H1 (cell line): ENCODE measurements at regions not wholly inside any gene's neighbourhood (a gene's known extent, or its start where the extent isn't known, plus 50 kb on each side); places are given as distances from the start of the nearest gene placed in this dataset.

Experiments used
- CTCF ChIA-PET: fragments of 300-600 bp; sonication (Branson Sonifier 250); formaldehyde crosslinking; loops from one replicate; lab custom pipeline; 2021; ENCODE audit not compliant: partially characterized antibody; lab: Charles Lee
- POLR2A ChIA-PET: fragments of 300-600 bp; sonication (Branson Sonifier 250); formaldehyde crosslinking; loops from one replicate; lab custom pipeline; 2021; ENCODE audit warnings: inconsistent platforms; ENCODE audit not compliant: partially characterized antibody; lab: Charles Lee
- DNase-seq, 2 experiments: peaks; one replicate each; pipeline versions ENCODE4 v3.0.0 to v3.0.0-alpha.2; 2010 to 2022; ENCODE audit warnings: low spot score in 2 of 2, low read depth in 1 of 2, mixed read lengths in 1 of 2
- FAIRE-seq: peaks from 2 replicates; lab custom pipeline; 2011; peaks lifted over from hg19 to GRCh38; lab: Jason Lieb, UNC
- H2AFZ ChIP-seq: 2 replicates; pipeline ENCODE4 v1.8.1; 2012; ENCODE audit warnings: low read length, inconsistent platforms
- H2AK5ac ChIP-seq: 2 replicates; pipeline ENCODE4 v1.6.1; 2013; ENCODE audit warnings: low read depth, low read length
- H2BK120ac ChIP-seq: replicated peaks from 2 replicates; pipeline ENCODE3; 2013; ENCODE audit warnings: low read depth, low read length, inconsistent platforms
- H2BK12ac ChIP-seq: 2 replicates; pipeline ENCODE4 v1.6.1; 2013; ENCODE audit warnings: low read depth, low read length
- H2BK15ac ChIP-seq: 2 replicates; pipeline ENCODE4 v1.6.1; 2013; ENCODE audit warnings: low read length
- H2BK20ac ChIP-seq: 2 replicates; pipeline ENCODE4 v1.6.1; 2013; ENCODE audit warnings: low read length
- H2BK5ac ChIP-seq: 2 replicates; pipeline ENCODE4 v1.6.1; 2013; ENCODE audit warnings: low read depth, low read length
- H3K14ac ChIP-seq: 2 replicates; pipeline ENCODE4 v1.6.1; 2013; ENCODE audit warnings: inconsistent platforms; ENCODE audit not compliant: insufficient read length
- H3K18ac ChIP-seq: 2 replicates; pipeline ENCODE4 v1.6.1; 2013; ENCODE audit warnings: low read length; ENCODE audit errors: extremely low read depth
- H3K23ac ChIP-seq: 2 replicates; pipeline ENCODE4 v1.6.1; 2013; ENCODE audit warnings: inconsistent platforms; ENCODE audit not compliant: insufficient read length
- H3K23me2 ChIP-seq: 2 replicates; pipeline ENCODE4 v1.6.1; 2013; ENCODE audit warnings: low read depth, low read length
- H3K27ac ChIP-seq: 2 replicates; pipeline ENCODE4 v1.6.1; 2011; ENCODE audit warnings: low read depth, low read length, inconsistent platforms
- H3K27me3 ChIP-seq, 4 experiments: replicated peaks in 1 of 4; 1 replicate in 1 of 4; 2 replicates in 3 of 4; pipeline versions ENCODE4 v1.6.1 to v1.8.1; 2011 to 2013; ENCODE audit warnings: low read length in 3 of 4, mild to moderate bottlenecking in 3 of 4, inconsistent platforms in 2 of 4, mixed read lengths in 2 of 4, moderate library complexity in 1 of 4; ENCODE audit not compliant: control insufficient read depth in 3 of 4, insufficient read depth in 3 of 4; ENCODE audit errors: extremely low read depth in 1 of 4
- H3K36me3 ChIP-seq, 4 experiments: 2 replicates each; pipeline versions ENCODE4 v1.6.1 to v1.8.1; 2011 to 2013; ENCODE audit warnings: mild to moderate bottlenecking in 4 of 4, low read length in 3 of 4, moderate library complexity in 2 of 4, control low read depth in 1 of 4, inconsistent platforms in 1 of 4; ENCODE audit not compliant: insufficient read depth in 4 of 4, control insufficient read depth in 2 of 4
- H3K4ac ChIP-seq: replicated peaks from 2 replicates; pipeline ENCODE3; 2013; ENCODE audit warnings: low read length, low read depth, mixed read lengths, inconsistent platforms; ENCODE audit not compliant: insufficient read length
- H3K4me1 ChIP-seq, 4 experiments: replicated peaks in 1 of 4; 1 replicate in 1 of 4; 2 replicates in 3 of 4; pipeline versions ENCODE4 v1.6.1 to v1.8.1; 2011 to 2013; ENCODE audit warnings: low read length in 3 of 4, inconsistent platforms in 2 of 4, mixed read lengths in 1 of 4; ENCODE audit not compliant: insufficient read depth in 4 of 4, control insufficient read depth in 3 of 4
- H3K4me2 ChIP-seq, 2 experiments: 2 replicates each; pipeline versions ENCODE4 v1.6.1 to v1.8.1; 2011 to 2013; ENCODE audit warnings: low read depth in 2 of 2, low read length in 2 of 2, control low read depth in 1 of 2, inconsistent platforms in 1 of 2, mild to moderate bottlenecking in 1 of 2; ENCODE audit not compliant: insufficient read depth in 1 of 2
- H3K4me3 ChIP-seq, 4 experiments: fragments of 200-600, 300-600 bp in 1 of 4; sonication (generic), shearing (Covaris generic), sonication (Bioruptor Twin) in 1 of 4; 2 replicates each; pipeline versions ENCODE4 v1.5.1 to v1.8.1; 2011 to 2016; ENCODE audit warnings: low read length in 4 of 4, low read depth in 3 of 4, control low read depth in 2 of 4, inconsistent platforms in 2 of 4, mild to moderate bottlenecking in 2 of 4, mixed read lengths in 1 of 4, moderate library complexity in 1 of 4; ENCODE audit not compliant: insufficient read depth in 2 of 4; ENCODE audit errors: extremely low read depth in 1 of 4
- H3K56ac ChIP-seq: replicated peaks from 2 replicates; pipeline ENCODE3; 2013; ENCODE audit warnings: low read depth, mild to moderate bottlenecking, mixed read lengths, low read length, inconsistent platforms; ENCODE audit not compliant: insufficient read length
- H3K79me1 ChIP-seq: 2 replicates; pipeline ENCODE4 v1.6.1; 2013; ENCODE audit warnings: low read depth, low read length, control low read depth
- H3K79me2 ChIP-seq, 2 experiments: 2 replicates each; pipeline versions ENCODE4 v1.6.1 to v1.8.1; 2012 to 2013; ENCODE audit warnings: low read length in 2 of 2, mild to moderate bottlenecking in 2 of 2, inconsistent platforms in 1 of 2; ENCODE audit not compliant: insufficient read depth in 2 of 2, control insufficient read depth in 1 of 2
- H3K9ac ChIP-seq, 4 experiments: replicated peaks in 1 of 4; 1 replicate in 1 of 4; 2 replicates in 3 of 4; pipeline versions ENCODE4 v1.6.1 to v1.8.1; 2011 to 2013; ENCODE audit warnings: low read depth in 3 of 4, low read length in 3 of 4, control low read depth in 2 of 4, mild to moderate bottlenecking in 2 of 4, moderate library complexity in 2 of 4, inconsistent platforms in 1 of 4; ENCODE audit errors: extremely low read depth in 1 of 4
- H3K9me3 ChIP-seq, 2 experiments: 2 replicates each; pipeline versions ENCODE4 v1.6.1 to v1.8.1; 2012 to 2013; ENCODE audit warnings: mild to moderate bottlenecking in 2 of 2, moderate library complexity in 2 of 2, control low read depth in 1 of 2, inconsistent platforms in 1 of 2, low read depth in 1 of 2, low read length in 1 of 2, mixed read lengths in 1 of 2; ENCODE audit not compliant: insufficient read depth in 2 of 2
- H4K20me1 ChIP-seq, 2 experiments: replicated peaks in 1 of 2; 2 replicates each; pipeline versions ENCODE3 to v1.8.1; 2011 to 2013; ENCODE audit warnings: inconsistent platforms in 2 of 2, low read length in 2 of 2, mild to moderate bottlenecking in 1 of 2; ENCODE audit not compliant: insufficient read depth in 2 of 2, control insufficient read depth in 1 of 2
- H4K5ac ChIP-seq: 2 replicates; pipeline ENCODE4 v1.6.1; 2013; ENCODE audit warnings: low read length, low read depth, mixed read lengths, inconsistent platforms; ENCODE audit not compliant: insufficient read length
- H4K8ac ChIP-seq: 2 replicates; pipeline ENCODE4 v1.8.0; 2013; ENCODE audit warnings: mild to moderate bottlenecking, moderate library complexity, low read length, inconsistent platforms; ENCODE audit not compliant: insufficient read depth; ENCODE audit errors: extremely low read depth
- H4K91ac ChIP-seq: replicated peaks from 2 replicates; pipeline ENCODE3; 2013; ENCODE audit warnings: low read length, mixed read lengths, inconsistent platforms; ENCODE audit not compliant: insufficient read length
- SP4 ChIP-seq: IDR thresholded peaks from 2 replicates; pipeline ENCODE4 v1.6.1; 2012; ENCODE audit warnings: low read length, inconsistent platforms
- TCF12 ChIP-seq: IDR thresholded peaks from 2 replicates; pipeline ENCODE4 v1.6.1; 2011; ENCODE audit warnings: low read depth, mild to moderate bottlenecking, low read length
- WGBS, 2 experiments: shearing (Covaris generic) in 1 of 2; methylation state at CpG; one replicate each; pipeline versions ENCODE4 v1.1.6 to v1.1.7; 2013 to 2015; ENCODE audit warnings: low lambda C conversion rate in 2 of 2, mixed read lengths in 2 of 2, inconsistent platforms in 1 of 2, low coverage in 1 of 2, missing lambda C conversion rate in 1 of 2; ENCODE audit not compliant: insufficient replicate concordance in 2 of 2, insufficient coverage in 1 of 2, insufficient read length in 1 of 2; ENCODE audit errors: extremely low coverage in 1 of 2, missing lambda C conversion rate in 1 of 2; 5-methylcytosine and 5-hydroxymethylcytosine counted together

- POLR2A ChIA-PET: no interaction called here
These were observed 895.7 kb downstream of the TBC1D22A start for GRCh38 chr22:47658182-47658581.

More at GRCh38 chr22:47658182-47658581, 895.7 kb downstream of the TBC1D22A start:
- no peak overlapping the region for H4K91ac ChIP-seq
- 92% methylated on average over 5 of the region's 5 CpGs; no CpG with 5 or more reads in 1 of the 2 experiments for WGBS, 2 experiments
- H3K4ac ChIP-seq: no peak overlapping the region
- no peak overlapping the region for H3K14ac ChIP-seq
- no peak overlapping the region for H4K8ac ChIP-seq
- no peaks in the 10 kb centered on the region for H4K20me1 ChIP-seq
- FAIRE-seq (no peak), DNase-seq (no peak)
- TF ChIP-seq TCF12: no peak
- TF ChIP-seq SP4: no peak
- peaks cover 9% of the 10 kb centered on the region; the same call in 1 of the 2 replicates for H3K23me2 ChIP-seq
- CTCF ChIA-PET: no interaction called here
- no peak overlapping the region for H3K18ac ChIP-seq
- no peak overlapping the region for H3K4me3 ChIP-seq
- H3K79me1 ChIP-seq: no peaks in the 10 kb centered on the region
- no peaks in the 10 kb centered on the region for H3K79me2 ChIP-seq
- H3K56ac ChIP-seq: no peak overlapping the region
- H4K5ac ChIP-seq: no peak overlapping the region
- H2AFZ ChIP-seq: no peak overlapping the region
- no peaks in the 10 kb centered on the region for H3K36me3 ChIP-seq
- no peak overlapping the region for H3K4me2 ChIP-seq
- H3K23ac ChIP-seq: no peak overlapping the region
- no peak overlapping the region for H2BK12ac ChIP-seq
- H2BK20ac ChIP-seq: no peak overlapping the region
- no peak overlapping the region for H2AK5ac ChIP-seq
- no peak overlapping the region for H3K27ac ChIP-seq
- H3K9ac ChIP-seq: no peak overlapping the region
- H3K9me3 ChIP-seq: peaks cover 5 to 11% of the 10 kb centered on the region in 2 experiments; a peak in 3 of 4 replicates
- H2BK15ac ChIP-seq: no peak overlapping the region
- H2BK120ac ChIP-seq: no peak overlapping the region
- H3K4me1 ChIP-seq: no peaks in the 10 kb centered on the region; a peak in 1 of 7 replicates
- H3K27me3 ChIP-seq: peaks cover 1 to 17% (median 4%) of the 10 kb centered on the region in 4 experiments; a peak in 5 of 7 replicates
- H2BK5ac ChIP-seq: no peak overlapping the region
